Esophagus squamous epithelium (tissue), 4 donors: ENCODE measurements at regions not wholly inside any gene's neighbourhood (a gene's known extent, or its start where the extent isn't known, plus 50 kb on each side); places are given as distances from the start of the nearest gene placed in this dataset.

Experiments
- CTCF ChIP-seq, 6 experiments: fragments of 450-650 bp in 4 of 6; fragments of 200-600 bp in 2 of 6; sonication (generic) in 2 of 6; IDR thresholded peaks; one replicate each; pipeline ENCODE4 v1.5.1; 2016 to 2019; ENCODE audit warnings: antibody characterized with exemption in 6 of 6, mild to moderate bottlenecking in 4 of 6, moderate library complexity in 4 of 6
- POLR2A ChIP-seq, 4 donors: fragments of 450-650 bp; IDR thresholded peaks; one replicate each; pipeline ENCODE4 v1.6.1; 2017; ENCODE audit warnings: antibody characterized with exemption in 4 of 4, mild to moderate bottlenecking in 4 of 4, moderate library complexity in 3 of 4

- TF ChIP-seq CTCF (IDR thresholded peaks at IDR 0.05) (no peak), POLR2A (IDR thresholded peaks at IDR 0.05) (no peak)
Measured at GRCh38 chr6:164379795-164380194, 929.6 kb downstream of the C6orf118 start.
